SH-SY5Y (cell line): ENCODE measurements at regions not wholly inside any gene's neighbourhood (a gene's known extent, or its start where the extent isn't known, plus 50 kb on each side); places are given as distances from the start of the nearest gene placed in this dataset.

Experiments
- GATA2 ChIP-seq: IDR thresholded peaks from 2 replicates; pipeline ENCODE4 v1.6.1; 2011; ENCODE audit warnings: mild to moderate bottlenecking, low read depth, low read length
- GATA3 ChIP-seq: IDR thresholded peaks from 2 replicates; pipeline ENCODE4 v1.6.1; 2011; ENCODE audit warnings: low read depth, mild to moderate bottlenecking, low read length, moderate library complexity

GRCh38 chr10:33810986-33811385 lies 476.5 kb upstream of the NRP1 start:
- TF ChIP-seq GATA2 (no peak), GATA3 (no peak)
